ENCODE measurements at regions not wholly inside any gene's neighbourhood (a gene's known extent, or its start where the extent isn't known, plus 50 kb on each side); places are given as distances from the start of the nearest gene placed in this dataset.
A peak's percentile ranks its signal among the peaks of the same experiment; 100 is the strongest.

DNA sequence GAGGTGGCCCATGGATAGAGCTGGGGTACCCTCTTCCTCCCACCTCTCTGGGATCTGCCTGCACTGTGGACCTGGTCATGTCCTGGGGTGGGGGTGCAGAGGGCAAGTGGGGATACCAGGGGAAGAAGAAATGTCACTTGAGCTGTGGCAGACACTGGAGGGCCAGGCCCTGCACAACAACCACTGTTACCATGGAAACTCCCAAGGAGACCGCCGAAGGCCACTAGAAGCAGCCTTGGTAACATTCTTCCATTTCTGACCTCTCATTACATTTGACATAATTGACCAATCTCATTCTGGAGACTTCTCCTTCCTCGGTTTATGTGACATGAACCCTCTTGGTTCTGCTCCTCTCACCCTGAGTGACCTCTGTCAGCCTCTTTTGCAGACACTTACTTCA, 179.9 kb upstream of the SERP2 start:
- 94% methylated on average over 3 of the region's 3 CpGs for WGBS (ENCODE audit: insufficient coverage)
- Mint-ChIP-seq H3K36me3 (no peaks in the 10 kb centered on the region), H3K9me3 (no peaks in the 10 kb centered on the region), H3K27me3 (ENCODE audit: low read depth in 2 of 2) (peaks cover 0 to 2% of the 10 kb centered on the region in 2 donors), H3K27ac (no peak overlapping the region), H3K4me1 (peaks cover 13 to 14% of the 10 kb centered on the region in 2 donors), H3K4me3 (no peak overlapping the region)
- Histone ChIP-seq H3K4me1 (ENCODE audit: control insufficient read depth, insufficient read depth, low read length) (peaks cover 7% of the 10 kb centered on the region), H3K36me3 (ENCODE audit: control insufficient read depth, insufficient read depth, low read length) (no peaks in the 10 kb centered on the region), H3K27me3 (ENCODE audit: control insufficient read depth, insufficient read depth, low read length) (no peaks in the 10 kb centered on the region), H3K4me3 (ENCODE audit: low read length) (no peak overlapping the region), H3K9me3 (ENCODE audit: control insufficient read depth, insufficient read depth, low read length) (no peaks in the 10 kb centered on the region), H3K27ac (ENCODE audit: low read length) (no peak overlapping the region)
- TF ChIP-seq, protein P1, sequence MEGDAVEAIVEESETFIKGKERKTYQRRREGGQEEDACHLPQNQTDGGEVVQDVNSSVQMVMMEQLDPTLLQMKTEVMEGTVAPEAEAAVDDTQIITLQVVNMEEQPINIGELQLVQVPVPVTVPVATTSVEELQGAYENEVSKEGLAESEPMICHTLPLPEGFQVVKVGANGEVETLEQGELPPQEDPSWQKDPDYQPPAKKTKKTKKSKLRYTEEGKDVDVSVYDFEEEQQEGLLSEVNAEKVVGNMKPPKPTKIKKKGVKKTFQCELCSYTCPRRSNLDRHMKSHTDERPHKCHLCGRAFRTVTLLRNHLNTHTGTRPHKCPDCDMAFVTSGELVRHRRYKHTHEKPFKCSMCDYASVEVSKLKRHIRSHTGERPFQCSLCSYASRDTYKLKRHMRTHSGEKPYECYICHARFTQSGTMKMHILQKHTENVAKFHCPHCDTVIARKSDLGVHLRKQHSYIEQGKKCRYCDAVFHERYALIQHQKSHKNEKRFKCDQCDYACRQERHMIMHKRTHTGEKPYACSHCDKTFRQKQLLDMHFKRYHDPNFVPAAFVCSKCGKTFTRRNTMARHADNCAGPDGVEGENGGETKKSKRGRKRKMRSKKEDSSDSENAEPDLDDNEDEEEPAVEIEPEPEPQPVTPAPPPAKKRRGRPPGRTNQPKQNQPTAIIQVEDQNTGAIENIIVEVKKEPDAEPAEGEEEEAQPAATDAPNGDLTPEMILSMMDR (IDR thresholded peaks at IDR 0.05), result no peak
- no peak for DNase-seq
- intact Hi-C loops (cut with micrococcal nuclease), result no loop called here
- ATAC-seq, result no peak

DNA sequence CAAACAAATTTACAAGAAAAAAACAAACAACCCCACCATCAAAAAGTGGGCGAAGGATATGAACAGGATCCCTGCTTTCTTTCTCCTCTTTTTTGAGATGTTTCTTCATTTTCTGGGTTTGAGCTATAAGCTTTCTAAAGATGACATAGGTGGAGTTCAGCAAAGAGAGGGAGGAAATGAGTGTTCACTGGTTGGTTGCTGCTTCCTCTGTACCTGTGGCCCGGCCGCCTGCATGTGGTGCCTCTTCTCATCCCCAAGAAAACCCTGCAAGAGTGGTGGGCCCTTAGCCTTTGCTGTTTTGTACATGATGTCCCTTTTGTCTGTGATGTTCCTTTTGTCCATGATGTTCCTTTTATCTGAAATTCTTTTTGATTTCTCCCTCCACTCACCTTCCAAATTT, 178.4 kb upstream of the SERP2 start:
- Mint-ChIP-seq H3K4me1 (peaks cover 13 to 14% of the 10 kb centered on the region in 2 donors), H3K36me3 (no peaks in the 10 kb centered on the region), H3K27me3 (ENCODE audit: low read depth in 2 of 2) (peaks cover 0 to 2% of the 10 kb centered on the region in 2 donors), H3K27ac (no peak overlapping the region), H3K9me3 (no peaks in the 10 kb centered on the region), H3K4me3 (no peak overlapping the region)
- H3K27me3 ChIP-seq (ENCODE audit: control insufficient read depth, insufficient read depth, low read length), result no peaks in the 10 kb centered on the region
- TF ChIP-seq, protein P1 (IDR thresholded peaks at IDR 0.05), result no peak
- no peaks in the 10 kb centered on the region for H3K9me3 ChIP-seq (ENCODE audit: control insufficient read depth, insufficient read depth, low read length)
- no peaks in the 10 kb centered on the region for H3K36me3 ChIP-seq (ENCODE audit: control insufficient read depth, insufficient read depth, low read length)
- ATAC-seq (no peak), DNase-seq (peak in 1 of 2 donors; percentile 19)
- intact Hi-C loops (cut with micrococcal nuclease), result no loop called here
- H3K4me3 ChIP-seq (ENCODE audit: low read length), result no peak overlapping the region
- 47% methylated on average over 3 of the region's 3 CpGs for WGBS (ENCODE audit: insufficient coverage)
- peaks cover 7% of the 10 kb centered on the region for H3K4me1 ChIP-seq (ENCODE audit: control insufficient read depth, insufficient read depth, low read length)
- H3K27ac ChIP-seq (ENCODE audit: low read length), result no peak overlapping the region

DNA sequence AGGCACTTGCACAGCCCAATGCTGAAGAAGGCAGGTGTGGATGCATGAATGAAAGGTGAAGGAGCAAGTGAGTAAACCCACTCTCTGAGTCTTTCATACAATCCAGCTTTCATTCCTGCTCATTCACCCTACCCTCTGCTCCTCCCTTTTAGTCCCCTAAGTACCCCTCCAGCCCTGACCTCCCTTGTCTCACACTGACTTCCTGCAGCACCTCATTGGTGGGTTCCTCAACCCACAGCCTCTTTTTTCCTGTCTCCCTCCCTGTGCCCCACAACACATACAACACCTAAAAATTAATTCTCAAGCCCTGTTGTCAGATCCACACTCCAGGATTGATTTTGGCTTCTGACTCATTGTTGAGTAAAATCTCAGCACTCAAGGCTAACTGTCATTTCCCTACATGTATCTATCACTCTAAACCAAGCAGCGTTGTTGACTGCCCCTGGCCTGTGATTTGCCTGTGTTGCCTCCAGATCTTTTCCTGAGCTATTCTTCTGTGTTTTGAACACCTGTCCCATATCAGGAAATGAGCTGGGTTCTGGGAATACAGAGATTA, 177.3 kb upstream of the SERP2 start:
- intact Hi-C loops (cut with micrococcal nuclease), result no loop called here
- Mint-ChIP-seq H3K4me3 (no peak overlapping the region), H3K4me1 (peaks cover 13 to 14% of the 10 kb centered on the region in 2 donors), H3K27me3 (ENCODE audit: low read depth in 2 of 2) (peaks cover 0 to 2% of the 10 kb centered on the region in 2 donors), H3K27ac (no peak overlapping the region), H3K36me3 (no peaks in the 10 kb centered on the region), H3K9me3 (no peaks in the 10 kb centered on the region)
- TF ChIP-seq, protein P1 (IDR thresholded peaks at IDR 0.05), result no peak
- no peak overlapping the region for H3K27ac ChIP-seq (ENCODE audit: low read length)
- H3K27me3 ChIP-seq (ENCODE audit: control insufficient read depth, insufficient read depth, low read length), result no peaks in the 10 kb centered on the region
- H3K9me3 ChIP-seq (ENCODE audit: control insufficient read depth, insufficient read depth, low read length), result no peaks in the 10 kb centered on the region
- DNase-seq (no peak), ATAC-seq (peak in 1 of 3 donors; percentile 33)
- 71% methylated on average over 1 of the region's 1 CpG for WGBS (ENCODE audit: insufficient coverage)
- peaks cover 7% of the 10 kb centered on the region for H3K4me1 ChIP-seq (ENCODE audit: control insufficient read depth, insufficient read depth, low read length)
- no peak overlapping the region for H3K4me3 ChIP-seq (ENCODE audit: low read length)
- no peaks in the 10 kb centered on the region for H3K36me3 ChIP-seq (ENCODE audit: control insufficient read depth, insufficient read depth, low read length)
